IMR-90 (cell line): ENCODE measurements at regions not wholly inside any gene's neighbourhood (a gene's known extent, or its start where the extent isn't known, plus 50 kb on each side); places are given as distances from the start of the nearest gene placed in this dataset.
"Not testable (repeated sequence)": the region's sequence is repeated elsewhere in the genome, so short reads cannot be mapped to it uniquely, and the experiment has no call there.

Experiments
- ATAC-seq: fragments of 200-7000 bp; cut with Tn5 transposase; 2 replicates; pipeline ENCODE4 v1.9.1; 2020; ENCODE audit warnings: low read depth, mild to moderate bottlenecking, moderate library complexity
- BruUV-seq: library from RNA; stranded (reverse); fragments of 400-500 nt; replicated peaks from 2 replicates; lab custom pipeline; 2021; lab: Mats Ljungman, UMichigan
- CTCF ChIA-PET: fragments of 300-600 bp; formaldehyde crosslinking; extraction: SDS; loops from one replicate; lab custom pipeline; 2021; ENCODE audit warnings: antibody characterized with exemption; lab: Yijun Ruan, JAX
- POLR2A ChIA-PET: fragments of 300-600 bp; sonication (Branson Sonifier 250); formaldehyde crosslinking; loops from one replicate; lab custom pipeline; 2022; ENCODE audit warnings: antibody characterized with exemption; ENCODE audit not compliant: unreplicated experiment; lab: Charles Lee
- DNase-seq: peaks from one replicate; pipeline ENCODE4 v3.0.0; 2013
- H2AFZ ChIP-seq: replicated peaks from 2 replicates; pipeline ENCODE3; 2013; ENCODE audit warnings: low read length, mild to moderate bottlenecking; ENCODE audit not compliant: poor library complexity
- H2AK5ac ChIP-seq: 2 replicates; pipeline ENCODE4 v1.6.1; 2013; ENCODE audit warnings: low read depth, low read length, inconsistent platforms
- H2AK9ac ChIP-seq: replicated peaks from 2 replicates; pipeline ENCODE3; 2013; ENCODE audit warnings: mild to moderate bottlenecking, low read depth, low read length, moderate library complexity; ENCODE audit not compliant: poor library complexity
- H2BK120ac ChIP-seq: 2 replicates; pipeline ENCODE4 v1.6.1; 2013; ENCODE audit warnings: low read depth, low read length, inconsistent platforms
- H2BK15ac ChIP-seq: 3 replicates; pipeline ENCODE4 v1.6.1; 2013; ENCODE audit warnings: low read depth, low read length, inconsistent platforms
- H2BK20ac ChIP-seq: 2 replicates; pipeline ENCODE4 v1.6.1; 2013; ENCODE audit warnings: low read depth, mild to moderate bottlenecking, inconsistent platforms, low read length, moderate library complexity
- H2BK5ac ChIP-seq: 2 replicates; pipeline ENCODE4 v1.6.1; 2013; ENCODE audit warnings: mild to moderate bottlenecking, low read depth, low read length, inconsistent platforms; ENCODE audit not compliant: poor library complexity, severe bottlenecking
- H3K14ac ChIP-seq: replicated peaks from 2 replicates; pipeline ENCODE4 v1.6.1; 2013; ENCODE audit warnings: low read depth, low read length, inconsistent platforms
- H3K18ac ChIP-seq: 2 replicates; pipeline ENCODE4 v1.6.1; 2013; ENCODE audit warnings: low read depth, low read length, control low read depth
- H3K23ac ChIP-seq: 2 replicates; pipeline ENCODE4 v1.6.1; 2013; ENCODE audit warnings: low read depth, low read length, inconsistent platforms
- H3K27ac ChIP-seq: 2 replicates; pipeline ENCODE4 v1.5.1; 2013; ENCODE audit warnings: mild to moderate bottlenecking, control low read depth, low read length; ENCODE audit not compliant: insufficient read depth
- H3K27me3 ChIP-seq: 2 replicates; pipeline ENCODE4 v1.6.1; 2013; ENCODE audit warnings: low read length; ENCODE audit not compliant: control insufficient read depth, insufficient read depth
- H3K36me3 ChIP-seq: 2 replicates; pipeline ENCODE4 v1.6.1; 2013; ENCODE audit warnings: low read length, mixed read lengths; ENCODE audit not compliant: control insufficient read depth, insufficient read depth
- H3K4ac ChIP-seq: 2 replicates; pipeline ENCODE4 v1.6.1; 2013; ENCODE audit warnings: low read depth, low read length, inconsistent platforms
- H3K4me1 ChIP-seq: 2 replicates; pipeline ENCODE4 v1.6.1; 2013; ENCODE audit warnings: low read length, mixed read lengths; ENCODE audit not compliant: control insufficient read depth, insufficient read depth
- H3K4me2 ChIP-seq: 2 replicates; pipeline ENCODE4 v1.6.1; 2013; ENCODE audit warnings: low read depth, mild to moderate bottlenecking, control low read depth, low read length, moderate library complexity
- H3K4me3 ChIP-seq: 2 replicates; pipeline ENCODE4 v1.5.1; 2013; ENCODE audit warnings: low read depth, mild to moderate bottlenecking, control low read depth, low read length, moderate library complexity; ENCODE audit not compliant: insufficient read depth
- H3K56ac ChIP-seq: 2 replicates; pipeline ENCODE4 v1.6.1; 2013; ENCODE audit warnings: low read length, inconsistent platforms; ENCODE audit not compliant: insufficient read depth; ENCODE audit errors: extremely low read depth
- H3K79me1 ChIP-seq, 2 experiments: 2 replicates each; pipeline ENCODE4 v1.6.1; 2013; ENCODE audit warnings: low read length in 2 of 2, inconsistent platforms in 1 of 2, low read depth in 1 of 2
- H3K9ac ChIP-seq: 2 replicates; pipeline ENCODE4 v1.6.1; 2013; ENCODE audit warnings: low read depth, low read length, control low read depth
- H3K9me1 ChIP-seq: 2 replicates; pipeline ENCODE4 v1.6.1; 2013; ENCODE audit warnings: low read length, inconsistent platforms; ENCODE audit not compliant: insufficient read depth
- H3K9me3 ChIP-seq: 2 replicates; pipeline ENCODE4 v1.6.1; 2013; ENCODE audit warnings: low read length; ENCODE audit not compliant: control insufficient read depth, insufficient read depth
- H4K20me1 ChIP-seq: 2 replicates; pipeline ENCODE4 v1.6.1; 2013; ENCODE audit warnings: low read length, inconsistent platforms; ENCODE audit not compliant: insufficient read depth
- H4K5ac ChIP-seq: 2 replicates; pipeline ENCODE4 v1.6.1; 2013; ENCODE audit warnings: mild to moderate bottlenecking, low read depth, low read length, control low read depth
- H4K8ac ChIP-seq, 2 experiments: 2 replicates each; pipeline ENCODE4 v1.6.1; 2013; ENCODE audit warnings: low read depth in 2 of 2, low read length in 2 of 2, control low read depth in 1 of 2, inconsistent platforms in 1 of 2
- H4K91ac ChIP-seq: 2 replicates; pipeline ENCODE4 v1.6.1; 2013; ENCODE audit warnings: low read depth, low read length, inconsistent platforms; ENCODE audit not compliant: insufficient read depth
- BHLHE40 ChIP-seq: fragments of 150-350 bp; IDR thresholded peaks from 2 replicates; pipeline ENCODE4 v1.6.1; 2016; ENCODE audit warnings: mild to moderate bottlenecking, low read depth, low read length
- FOS ChIP-seq: fragments of 150-350 bp; IDR thresholded peaks from 2 replicates; pipeline ENCODE4 v1.6.1; 2016; ENCODE audit warnings: low read depth, low read length
- WGBS, 2 experiments: methylation state at CpG; one replicate each; pipeline versions ENCODE4 v1.1.5 to v1.1.7; 2013; ENCODE audit warnings: missing lambda C conversion rate in 2 of 2; ENCODE audit not compliant: insufficient read length in 1 of 2; ENCODE audit errors: extremely low coverage in 2 of 2; 5-methylcytosine and 5-hydroxymethylcytosine counted together
- dilution Hi-C: fragments of 300-500 bp; cut with HindIII; formaldehyde crosslinking; loops from one replicate; pipeline ENCODE4 v1.14.3; 2018; ENCODE audit warnings: low sequenced_read_pairs; ENCODE audit not compliant: unreplicated experiment
- in situ Hi-C: fragments of 300-500 bp; cut with MboI; formaldehyde crosslinking; loops from 3 replicates; pipeline ENCODE4 v1.14.3; 2019; ENCODE audit warnings: low sequenced_read_pairs, inconsistent platforms, mixed read lengths
- intact Hi-C: fragments of 100-400 bp; cut with micrococcal nuclease; formaldehyde crosslinking; loops from 2 replicates; pipeline ENCODE4 v1.10.0; 2022

DNA sequence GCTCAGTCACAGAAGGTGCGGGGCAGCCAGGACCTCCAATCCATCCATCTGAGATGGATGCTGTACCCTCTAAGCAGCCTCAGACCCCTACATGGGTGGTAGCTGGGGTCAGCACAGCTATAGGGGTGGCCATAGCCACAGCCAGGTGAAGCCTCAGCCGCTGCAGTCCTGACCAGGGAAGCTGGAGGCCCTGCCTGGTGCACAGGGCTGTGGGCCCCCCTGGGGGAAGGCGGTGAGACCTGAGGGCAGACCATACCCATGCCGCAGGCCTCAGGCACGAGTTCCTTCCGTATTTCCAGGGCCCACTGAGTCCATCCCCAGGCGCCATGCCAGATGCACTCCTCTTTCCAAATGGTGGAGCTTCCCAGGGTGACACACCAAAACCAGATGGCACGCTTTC lies 96.6 kb upstream of the KDM7A start:
- intact Hi-C loops = no loop called here
- ATAC-seq (no peak), DNase-seq (no peak)
- no peak overlapping the region for H4K8ac ChIP-seq
- no peak overlapping the region for H2BK15ac ChIP-seq
- dilution Hi-C loops = no loop called here
- POLR2A ChIA-PET = no interaction called here
- no peak overlapping the region for H2AK5ac ChIP-seq
- no peaks in the 10 kb centered on the region for H3K9me3 ChIP-seq
- H3K4me3 ChIP-seq = no peak overlapping the region
- H4K91ac ChIP-seq = no peak overlapping the region
- no TSS peak for BruUV-seq
- peaks cover 19% of the 10 kb centered on the region for H3K27me3 ChIP-seq
- no peaks in the 10 kb centered on the region for H3K4me1 ChIP-seq
- H3K4ac ChIP-seq = no peak overlapping the region
- no peak overlapping the region for H2AFZ ChIP-seq
- no peak overlapping the region for H3K14ac ChIP-seq
- no peak overlapping the region for H2BK120ac ChIP-seq
- in situ Hi-C loops = no loop called here
- no peak overlapping the region for H2AK9ac ChIP-seq
- no peak overlapping the region for H4K5ac ChIP-seq
- TF ChIP-seq BHLHE40 (no peak), FOS (no peak)
- WGBS, 2 experiments = no CpG with 5 or more reads among the region's 8 CpGs
- no peak overlapping the region for H2BK20ac ChIP-seq
- H3K18ac ChIP-seq = no peak overlapping the region
- no peaks in the 10 kb centered on the region for H4K20me1 ChIP-seq
- no peak overlapping the region for H3K9ac ChIP-seq
- no peak overlapping the region for H3K4me2 ChIP-seq
- no peak overlapping the region for H3K27ac ChIP-seq
- CTCF ChIA-PET = no interaction called here
- H2BK5ac ChIP-seq = no peak overlapping the region
- no peaks in the 10 kb centered on the region for H3K79me1 ChIP-seq
- no peaks in the 10 kb centered on the region for H3K36me3 ChIP-seq
- H3K56ac ChIP-seq = no peak overlapping the region
- H3K23ac ChIP-seq = no peak overlapping the region
- no peaks in the 10 kb centered on the region for H3K9me1 ChIP-seq

DNA sequence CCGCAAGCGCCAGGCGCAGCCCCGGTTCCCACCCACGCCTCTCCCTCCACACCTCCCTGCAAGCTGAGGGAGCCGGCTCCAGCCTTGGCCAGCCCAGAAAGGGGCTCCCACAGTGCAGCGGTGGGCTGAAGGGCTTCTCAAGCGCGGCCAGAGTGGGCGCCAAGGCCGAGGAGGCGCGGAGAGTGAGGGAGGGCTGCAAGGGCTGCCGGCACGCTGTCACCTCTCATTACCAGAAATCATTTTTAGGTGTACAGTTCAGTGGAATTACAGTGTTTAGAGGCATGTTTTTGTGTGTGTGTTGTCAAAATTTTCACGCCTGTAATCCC lies 94.8 kb upstream of the KDM7A start:
- BruUV-seq, H3K9ac ChIP-seq, POLR2A ChIA-PET, H3K4me2 ChIP-seq, H2BK15ac ChIP-seq, H3K18ac ChIP-seq, H4K8ac ChIP-seq, H3K9me3 ChIP-seq, H4K91ac ChIP-seq, DNase-seq, H3K4me1 ChIP-seq, H4K20me1 ChIP-seq, H2AFZ ChIP-seq, H2BK120ac ChIP-seq, H3K14ac ChIP-seq, H3K4ac ChIP-seq, H2AK9ac ChIP-seq, CTCF ChIA-PET, H3K9me1 ChIP-seq, H2AK5ac ChIP-seq, dilution Hi-C loops, H2BK20ac ChIP-seq, H2BK5ac ChIP-seq, H4K5ac ChIP-seq, intact Hi-C loops, H3K36me3 ChIP-seq, ATAC-seq, H3K23ac ChIP-seq, in situ Hi-C loops, H3K79me1 ChIP-seq, H3K56ac ChIP-seq, H3K4me3 ChIP-seq, H3K27ac ChIP-seq: not testable (repeated sequence)
- H3K27me3 ChIP-seq = peaks cover 14% of the 10 kb centered on the region
- 80% methylated on average over 1 of the region's 16 CpGs; no CpG with 5 or more reads in 1 of the 2 experiments for whole genome bisulfite sequencing, 2 experiments
